ENCODE measurements at regions not wholly inside any gene's neighbourhood (a gene's known extent, or its start where the extent isn't known, plus 50 kb on each side); places are given as distances from the start of the nearest gene placed in this dataset.

DNA sequence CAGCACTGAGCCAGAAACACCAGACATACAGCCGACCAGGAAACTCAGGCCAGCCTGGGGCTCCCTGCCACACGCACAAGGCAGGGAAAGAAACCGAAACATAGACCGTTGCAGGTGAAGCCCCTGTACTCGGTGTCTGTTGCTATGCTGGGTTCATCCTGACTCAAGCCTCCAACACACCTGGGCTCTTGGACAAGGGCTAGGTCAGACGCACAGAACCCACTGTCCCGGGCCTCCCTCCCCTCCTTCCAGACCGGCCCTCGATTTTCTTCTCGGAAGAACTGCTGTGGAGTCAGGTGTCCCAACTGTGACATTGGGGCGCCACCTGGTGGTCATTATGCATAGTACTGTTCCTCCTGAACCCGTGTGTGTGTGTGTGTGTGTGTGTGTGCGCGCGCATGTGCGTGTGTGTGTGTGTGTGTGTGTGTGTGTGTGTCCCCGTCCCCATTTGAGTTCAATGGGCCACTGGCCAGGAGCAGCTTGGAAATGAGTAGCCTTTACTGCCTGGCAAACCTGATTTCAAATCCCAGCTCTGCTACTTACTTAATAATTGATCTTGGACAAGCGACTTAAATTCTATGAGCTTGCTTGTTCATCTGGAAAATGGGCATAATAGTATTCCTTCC, 55.4 kb upstream of the GLI2 start:
- Histone ChIP-seq H3K4me3 (no peak overlapping the region), H3K9me2 (ENCODE audit: insufficient read depth) (no peaks in the 10 kb centered on the region), H3K27ac (ENCODE audit: low read depth) (no peak overlapping the region), H3K36me3 (ENCODE audit: insufficient read depth) (no peaks in the 10 kb centered on the region), H3K27me3 (ENCODE audit: insufficient read depth) (no peaks in the 10 kb centered on the region), H4K20me1 (replicated peaks; ENCODE audit: insufficient read depth) (no peaks in the 10 kb centered on the region), H3K4me2 (no peak overlapping the region), H3F3A (replicated peaks; ENCODE audit: low read depth) (0 out of 2 replicates have a peak, but pooled peaks cover 3% of the 10 kb centered on the region), H2AFZ (peak overlapping the region; percentile 80; the same call in 1 of the 2 replicates), H3K79me2 (replicated peaks; ENCODE audit: insufficient read depth) (no peaks in the 10 kb centered on the region), H3K4me1 (ENCODE audit: insufficient read depth) (no peaks in the 10 kb centered on the region)
- Mint-ChIP-seq H3K4me3 (no peak overlapping the region), H3K9me3 (peaks cover 5% of the 10 kb centered on the region; the same call in 2 of the 3 replicates), H3K36me3 (ENCODE audit: low read depth) (no peaks in the 10 kb centered on the region), H3K27ac (no peak overlapping the region), H3K27me3 (ENCODE audit: insufficient read depth, low read depth, poor library complexity) (peaks cover 15% of the 10 kb centered on the region), H3K4me1 (peaks cover 3% of the 10 kb centered on the region; the same call in 1 of the 3 replicates)
- DNase-seq (ENCODE audit: low spot score): peak; percentile 96
- TF ChIP-seq, protein P1, sequence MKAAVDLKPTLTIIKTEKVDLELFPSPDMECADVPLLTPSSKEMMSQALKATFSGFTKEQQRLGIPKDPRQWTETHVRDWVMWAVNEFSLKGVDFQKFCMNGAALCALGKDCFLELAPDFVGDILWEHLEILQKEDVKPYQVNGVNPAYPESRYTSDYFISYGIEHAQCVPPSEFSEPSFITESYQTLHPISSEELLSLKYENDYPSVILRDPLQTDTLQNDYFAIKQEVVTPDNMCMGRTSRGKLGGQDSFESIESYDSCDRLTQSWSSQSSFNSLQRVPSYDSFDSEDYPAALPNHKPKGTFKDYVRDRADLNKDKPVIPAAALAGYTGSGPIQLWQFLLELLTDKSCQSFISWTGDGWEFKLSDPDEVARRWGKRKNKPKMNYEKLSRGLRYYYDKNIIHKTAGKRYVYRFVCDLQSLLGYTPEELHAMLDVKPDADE (IDR thresholded peaks at IDR 0.05): no peak
- TF ChIP-seq, protein P2, sequence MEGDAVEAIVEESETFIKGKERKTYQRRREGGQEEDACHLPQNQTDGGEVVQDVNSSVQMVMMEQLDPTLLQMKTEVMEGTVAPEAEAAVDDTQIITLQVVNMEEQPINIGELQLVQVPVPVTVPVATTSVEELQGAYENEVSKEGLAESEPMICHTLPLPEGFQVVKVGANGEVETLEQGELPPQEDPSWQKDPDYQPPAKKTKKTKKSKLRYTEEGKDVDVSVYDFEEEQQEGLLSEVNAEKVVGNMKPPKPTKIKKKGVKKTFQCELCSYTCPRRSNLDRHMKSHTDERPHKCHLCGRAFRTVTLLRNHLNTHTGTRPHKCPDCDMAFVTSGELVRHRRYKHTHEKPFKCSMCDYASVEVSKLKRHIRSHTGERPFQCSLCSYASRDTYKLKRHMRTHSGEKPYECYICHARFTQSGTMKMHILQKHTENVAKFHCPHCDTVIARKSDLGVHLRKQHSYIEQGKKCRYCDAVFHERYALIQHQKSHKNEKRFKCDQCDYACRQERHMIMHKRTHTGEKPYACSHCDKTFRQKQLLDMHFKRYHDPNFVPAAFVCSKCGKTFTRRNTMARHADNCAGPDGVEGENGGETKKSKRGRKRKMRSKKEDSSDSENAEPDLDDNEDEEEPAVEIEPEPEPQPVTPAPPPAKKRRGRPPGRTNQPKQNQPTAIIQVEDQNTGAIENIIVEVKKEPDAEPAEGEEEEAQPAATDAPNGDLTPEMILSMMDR (conservative IDR thresholded peaks at IDR 0.05; ENCODE audit: low read depth in 2 of 2): peak; percentile 53 to 96
- TF ChIP-seq JUNB (IDR thresholded peaks at IDR 0.05; ENCODE audit: unreplicated experiment): no peak
- no peak for TF ChIP-seq POLR2AphosphoS5 (IDR thresholded peaks at IDR 0.05; ENCODE audit: low read depth)
- no peak for TF ChIP-seq EZH2 (IDR thresholded peaks at IDR 0.05; ENCODE audit: low read depth, unreplicated experiment)
- TF ChIP-seq, protein P3, sequence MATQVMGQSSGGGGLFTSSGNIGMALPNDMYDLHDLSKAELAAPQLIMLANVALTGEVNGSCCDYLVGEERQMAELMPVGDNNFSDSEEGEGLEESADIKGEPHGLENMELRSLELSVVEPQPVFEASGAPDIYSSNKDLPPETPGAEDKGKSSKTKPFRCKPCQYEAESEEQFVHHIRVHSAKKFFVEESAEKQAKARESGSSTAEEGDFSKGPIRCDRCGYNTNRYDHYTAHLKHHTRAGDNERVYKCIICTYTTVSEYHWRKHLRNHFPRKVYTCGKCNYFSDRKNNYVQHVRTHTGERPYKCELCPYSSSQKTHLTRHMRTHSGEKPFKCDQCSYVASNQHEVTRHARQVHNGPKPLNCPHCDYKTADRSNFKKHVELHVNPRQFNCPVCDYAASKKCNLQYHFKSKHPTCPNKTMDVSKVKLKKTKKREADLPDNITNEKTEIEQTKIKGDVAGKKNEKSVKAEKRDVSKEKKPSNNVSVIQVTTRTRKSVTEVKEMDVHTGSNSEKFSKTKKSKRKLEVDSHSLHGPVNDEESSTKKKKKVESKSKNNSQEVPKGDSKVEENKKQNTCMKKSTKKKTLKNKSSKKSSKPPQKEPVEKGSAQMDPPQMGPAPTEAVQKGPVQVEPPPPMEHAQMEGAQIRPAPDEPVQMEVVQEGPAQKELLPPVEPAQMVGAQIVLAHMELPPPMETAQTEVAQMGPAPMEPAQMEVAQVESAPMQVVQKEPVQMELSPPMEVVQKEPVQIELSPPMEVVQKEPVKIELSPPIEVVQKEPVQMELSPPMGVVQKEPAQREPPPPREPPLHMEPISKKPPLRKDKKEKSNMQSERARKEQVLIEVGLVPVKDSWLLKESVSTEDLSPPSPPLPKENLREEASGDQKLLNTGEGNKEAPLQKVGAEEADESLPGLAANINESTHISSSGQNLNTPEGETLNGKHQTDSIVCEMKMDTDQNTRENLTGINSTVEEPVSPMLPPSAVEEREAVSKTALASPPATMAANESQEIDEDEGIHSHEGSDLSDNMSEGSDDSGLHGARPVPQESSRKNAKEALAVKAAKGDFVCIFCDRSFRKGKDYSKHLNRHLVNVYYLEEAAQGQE (IDR thresholded peaks at IDR 0.05; ENCODE audit: unreplicated experiment): no peak
- no peak for TF ChIP-seq ZNF114 (CRISPR knock-in tag; IDR thresholded peaks at IDR 0.05)
- ATAC-seq: peak; percentile 80

DNA sequence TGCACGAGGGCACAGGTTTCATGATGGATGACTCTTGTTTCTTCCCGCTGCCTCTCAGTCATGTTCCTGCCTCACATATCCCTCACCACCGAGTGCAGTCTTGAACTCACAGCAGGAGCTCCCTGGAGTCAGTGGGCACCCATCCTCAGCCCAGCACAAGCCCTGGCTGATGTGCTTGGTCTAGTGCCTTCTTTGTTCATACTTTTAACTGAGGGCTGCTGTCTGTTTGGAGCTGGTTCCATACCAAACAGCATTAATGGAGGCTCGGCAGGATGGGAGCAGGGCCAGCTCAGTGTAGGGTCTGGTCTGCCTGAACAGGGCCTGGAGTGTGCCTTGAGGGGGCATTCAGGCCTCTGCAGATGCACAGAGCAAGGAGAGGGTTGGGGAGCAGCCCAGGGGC, 54.5 kb upstream of the GLI2 start:
- no peak for ATAC-seq
- Mint-ChIP-seq H3K27ac (no peak overlapping the region), H3K27me3 (ENCODE audit: insufficient read depth, low read depth, poor library complexity) (peaks cover 12% of the 10 kb centered on the region), H3K4me3 (no peak overlapping the region), H3K4me1 (peaks cover 3% of the 10 kb centered on the region; the same call in 1 of the 3 replicates), H3K9me3 (peaks cover 3% of the 10 kb centered on the region; the same call in 2 of the 3 replicates), H3K36me3 (ENCODE audit: low read depth) (no peaks in the 10 kb centered on the region)
- Histone ChIP-seq H3K27me3 (ENCODE audit: insufficient read depth) (no peaks in the 10 kb centered on the region), H3K4me2 (no peak overlapping the region), H4K20me1 (replicated peaks; ENCODE audit: insufficient read depth) (no peaks in the 10 kb centered on the region), H3K9me2 (ENCODE audit: insufficient read depth) (no peaks in the 10 kb centered on the region), H3K36me3 (ENCODE audit: insufficient read depth) (no peaks in the 10 kb centered on the region), H3K27ac (ENCODE audit: low read depth) (no peak overlapping the region), H3K79me2 (replicated peaks; ENCODE audit: insufficient read depth) (no peaks in the 10 kb centered on the region), H2AFZ (no peak overlapping the region), H3F3A (replicated peaks; ENCODE audit: low read depth) (0 out of 2 replicates have a peak, but pooled peaks cover 3% of the 10 kb centered on the region), H3K4me3 (no peak overlapping the region), H3K4me1 (ENCODE audit: insufficient read depth) (no peaks in the 10 kb centered on the region)
- no peak for TF ChIP-seq STAT1 (IDR thresholded peaks at IDR 0.05; ENCODE audit: unreplicated experiment)
- TF ChIP-seq EZH2phosphoT487 (IDR thresholded peaks at IDR 0.05; ENCODE audit: unreplicated experiment): no peak
- TF ChIP-seq, protein P2 (conservative IDR thresholded peaks at IDR 0.05; ENCODE audit: low read depth in 2 of 2): no peak
- DNase-seq (ENCODE audit: low spot score): no peak
